K562 (cell line): ENCODE measurements at regions not wholly inside any gene's neighbourhood (a gene's known extent, or its start where the extent isn't known, plus 50 kb on each side); places are given as distances from the start of the nearest gene placed in this dataset.

Experiments used
- HNRNPK ChIP-seq: fragments of 200-400 bp; formaldehyde crosslinking; IDR thresholded peaks from one replicate; pipeline ENCODE4 v1.6.1; 2018; ENCODE audit warnings: mild to moderate bottlenecking, low read depth, low read length; ENCODE audit not compliant: poor library complexity, severe bottlenecking
- KLF10 ChIP-seq: fragments of 250-450 bp; sonication (Bioruptor Pico); IDR thresholded peaks from 2 replicates; pipeline ENCODE4 v1.6.1; 2021; ENCODE audit warnings: matching md5 sums
- PCBP2 ChIP-seq: fragments of 200-400 bp; formaldehyde crosslinking; IDR thresholded peaks from 2 replicates; pipeline ENCODE4 v1.6.1; 2018; ENCODE audit warnings: low read length, low read depth, mild to moderate bottlenecking, moderate library complexity; ENCODE audit not compliant: poor library complexity, severe bottlenecking
- SPI1 ChIP-seq: IDR thresholded peaks from 2 replicates; pipeline ENCODE4 v1.6.1; 2011; ENCODE audit warnings: low read depth, low read length, control low read depth, borderline replicate concordance
- U2AF2 ChIP-seq: fragments of 200-400 bp; formaldehyde crosslinking; optimal IDR thresholded peaks from 2 replicates; pipeline ENCODE3; 2017; ENCODE audit warnings: low read depth, mild to moderate bottlenecking, low read length
- ZNF274 ChIP-seq: IDR thresholded peaks from 2 replicates; pipeline ENCODE4 v1.6.1; 2011; ENCODE audit warnings: low read depth, mild to moderate bottlenecking, low read length, moderate library complexity, borderline replicate concordance
- TF ChIP-seq, protein P1 (sequence below), 2 experiments: fragments of 450-650 bp in 1 of 2; sonication (generic) in 1 of 2; formaldehyde crosslinking in 1 of 2; IDR thresholded peaks; 2 replicates each; pipeline versions ENCODE4 v1.7.1 to v1.9.0; 2016 to 2022; ENCODE audit warnings: inconsistent platforms in 1 of 2, mild to moderate bottlenecking in 1 of 2, missing genetic modification reagents in 1 of 2
- TF ChIP-seq, protein P2 (sequence below): fragments of 450-650 bp; IDR thresholded peaks from 2 replicates; pipeline ENCODE4 v1.7.0; 2016; ENCODE audit warnings: borderline replicate concordance
- TF ChIP-seq, protein P3 (sequence below): sonication (generic); formaldehyde crosslinking; IDR thresholded peaks from 2 replicates; pipeline ENCODE4 v1.8.1; 2023; ENCODE audit warnings: mild to moderate bottlenecking, missing genetic modification reagents

- TF ChIP-seq, protein P1, sequence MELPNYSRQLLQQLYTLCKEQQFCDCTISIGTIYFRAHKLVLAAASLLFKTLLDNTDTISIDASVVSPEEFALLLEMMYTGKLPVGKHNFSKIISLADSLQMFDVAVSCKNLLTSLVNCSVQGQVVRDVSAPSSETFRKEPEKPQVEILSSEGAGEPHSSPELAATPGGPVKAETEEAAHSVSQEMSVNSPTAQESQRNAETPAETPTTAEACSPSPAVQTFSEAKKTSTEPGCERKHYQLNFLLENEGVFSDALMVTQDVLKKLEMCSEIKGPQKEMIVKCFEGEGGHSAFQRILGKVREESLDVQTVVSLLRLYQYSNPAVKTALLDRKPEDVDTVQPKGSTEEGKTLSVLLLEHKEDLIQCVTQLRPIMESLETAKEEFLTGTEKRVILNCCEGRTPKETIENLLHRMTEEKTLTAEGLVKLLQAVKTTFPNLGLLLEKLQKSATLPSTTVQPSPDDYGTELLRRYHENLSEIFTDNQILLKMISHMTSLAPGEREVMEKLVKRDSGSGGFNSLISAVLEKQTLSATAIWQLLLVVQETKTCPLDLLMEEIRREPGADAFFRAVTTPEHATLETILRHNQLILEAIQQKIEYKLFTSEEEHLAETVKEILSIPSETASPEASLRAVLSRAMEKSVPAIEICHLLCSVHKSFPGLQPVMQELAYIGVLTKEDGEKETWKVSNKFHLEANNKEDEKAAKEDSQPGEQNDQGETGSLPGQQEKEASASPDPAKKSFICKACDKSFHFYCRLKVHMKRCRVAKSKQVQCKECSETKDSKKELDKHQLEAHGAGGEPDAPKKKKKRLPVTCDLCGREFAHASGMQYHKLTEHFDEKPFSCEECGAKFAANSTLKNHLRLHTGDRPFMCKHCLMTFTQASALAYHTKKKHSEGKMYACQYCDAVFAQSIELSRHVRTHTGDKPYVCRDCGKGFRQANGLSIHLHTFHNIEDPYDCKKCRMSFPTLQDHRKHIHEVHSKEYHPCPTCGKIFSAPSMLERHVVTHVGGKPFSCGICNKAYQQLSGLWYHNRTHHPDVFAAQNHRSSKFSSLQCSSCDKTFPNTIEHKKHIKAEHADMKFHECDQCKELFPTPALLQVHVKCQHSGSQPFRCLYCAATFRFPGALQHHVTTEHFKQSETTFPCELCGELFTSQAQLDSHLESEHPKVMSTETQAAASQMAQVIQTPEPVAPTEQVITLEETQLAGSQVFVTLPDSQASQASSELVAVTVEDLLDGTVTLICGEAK (IDR thresholded peaks at IDR 0.05): no peak
- TF ChIP-seq, protein P1 (CRISPR knock-in tag; IDR thresholded peaks at IDR 0.05): no peak
- TF ChIP-seq ZNF274 (no peak), SPI1 (no peak), HNRNPK (peak; percentile 59), KLF10 (no peak), U2AF2 (no peak), PCBP2 (peak; percentile 12)
- TF ChIP-seq, protein P2, sequence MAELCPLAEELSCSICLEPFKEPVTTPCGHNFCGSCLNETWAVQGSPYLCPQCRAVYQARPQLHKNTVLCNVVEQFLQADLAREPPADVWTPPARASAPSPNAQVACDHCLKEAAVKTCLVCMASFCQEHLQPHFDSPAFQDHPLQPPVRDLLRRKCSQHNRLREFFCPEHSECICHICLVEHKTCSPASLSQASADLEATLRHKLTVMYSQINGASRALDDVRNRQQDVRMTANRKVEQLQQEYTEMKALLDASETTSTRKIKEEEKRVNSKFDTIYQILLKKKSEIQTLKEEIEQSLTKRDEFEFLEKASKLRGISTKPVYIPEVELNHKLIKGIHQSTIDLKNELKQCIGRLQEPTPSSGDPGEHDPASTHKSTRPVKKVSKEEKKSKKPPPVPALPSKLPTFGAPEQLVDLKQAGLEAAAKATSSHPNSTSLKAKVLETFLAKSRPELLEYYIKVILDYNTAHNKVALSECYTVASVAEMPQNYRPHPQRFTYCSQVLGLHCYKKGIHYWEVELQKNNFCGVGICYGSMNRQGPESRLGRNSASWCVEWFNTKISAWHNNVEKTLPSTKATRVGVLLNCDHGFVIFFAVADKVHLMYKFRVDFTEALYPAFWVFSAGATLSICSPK: no peak
- TF ChIP-seq, protein P3, sequence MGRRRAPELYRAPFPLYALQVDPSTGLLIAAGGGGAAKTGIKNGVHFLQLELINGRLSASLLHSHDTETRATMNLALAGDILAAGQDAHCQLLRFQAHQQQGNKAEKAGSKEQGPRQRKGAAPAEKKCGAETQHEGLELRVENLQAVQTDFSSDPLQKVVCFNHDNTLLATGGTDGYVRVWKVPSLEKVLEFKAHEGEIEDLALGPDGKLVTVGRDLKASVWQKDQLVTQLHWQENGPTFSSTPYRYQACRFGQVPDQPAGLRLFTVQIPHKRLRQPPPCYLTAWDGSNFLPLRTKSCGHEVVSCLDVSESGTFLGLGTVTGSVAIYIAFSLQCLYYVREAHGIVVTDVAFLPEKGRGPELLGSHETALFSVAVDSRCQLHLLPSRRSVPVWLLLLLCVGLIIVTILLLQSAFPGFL: no peak
These were observed 54.0 kb upstream of the S1PR1 start (continued) for GRCh38 chr1:101182627-101183387.
